GM10847 (cell line): ENCODE measurements at regions not wholly inside any gene's neighbourhood (a gene's known extent, or its start where the extent isn't known, plus 50 kb on each side); places are given as distances from the start of the nearest gene placed in this dataset.

ENCODE experiments used
- POLR2A ChIP-seq: IDR thresholded peaks from 2 replicates; pipeline ENCODE4 v1.6.1; 2011; ENCODE audit not compliant: insufficient read length; ENCODE audit errors: extremely low read depth

GRCh38 chr20:53891306-53891894, 179.0 kb downstream of the BCAS1 start:
- no peak for TF ChIP-seq POLR2A

DNA sequence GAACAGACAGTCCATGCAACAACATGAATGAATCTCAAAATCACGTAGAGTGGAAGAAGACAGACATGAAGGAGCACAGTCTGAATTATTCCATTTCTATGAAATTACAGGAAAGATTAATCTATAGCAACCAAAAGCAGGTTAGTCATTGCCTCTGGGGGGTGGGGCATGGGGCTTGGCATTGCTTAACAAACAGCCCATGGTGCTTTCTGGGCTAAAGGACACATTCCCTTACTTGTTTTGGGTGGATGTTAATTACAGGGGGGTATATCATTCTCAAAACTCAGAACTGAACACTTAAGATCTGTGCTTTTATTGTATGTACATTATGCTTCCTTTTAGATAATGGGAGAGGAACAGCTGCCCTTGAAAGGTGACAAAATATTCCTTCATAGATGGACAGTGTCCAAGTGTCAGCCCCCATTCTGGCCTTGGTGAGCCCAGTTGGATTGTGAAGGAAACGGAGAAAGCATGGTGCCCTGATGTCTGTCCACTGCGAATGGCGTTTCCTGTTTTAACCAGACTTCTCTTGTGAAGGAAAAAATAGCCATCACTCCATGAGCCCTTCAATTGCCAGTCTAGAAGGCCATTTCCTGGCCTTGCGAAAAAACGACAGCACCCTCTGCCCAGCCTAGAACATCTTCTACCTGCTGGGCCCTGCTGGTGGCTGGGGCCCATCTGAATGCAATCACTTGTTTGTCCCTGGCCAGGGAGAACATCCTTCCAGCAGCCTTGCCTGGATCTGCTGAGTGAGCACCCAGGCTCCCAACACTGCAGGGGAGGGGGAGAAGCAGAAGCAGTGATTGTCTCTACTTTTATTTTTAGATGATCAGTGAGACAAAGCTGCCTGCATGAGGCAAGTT, 179.7 kb downstream of the BCAS1 start:
- no peak for TF ChIP-seq POLR2A

- no peak for TF ChIP-seq POLR2A
Measured at GRCh38 chr20:53889411-53890148, 180.8 kb downstream of the BCAS1 start.

DNA sequence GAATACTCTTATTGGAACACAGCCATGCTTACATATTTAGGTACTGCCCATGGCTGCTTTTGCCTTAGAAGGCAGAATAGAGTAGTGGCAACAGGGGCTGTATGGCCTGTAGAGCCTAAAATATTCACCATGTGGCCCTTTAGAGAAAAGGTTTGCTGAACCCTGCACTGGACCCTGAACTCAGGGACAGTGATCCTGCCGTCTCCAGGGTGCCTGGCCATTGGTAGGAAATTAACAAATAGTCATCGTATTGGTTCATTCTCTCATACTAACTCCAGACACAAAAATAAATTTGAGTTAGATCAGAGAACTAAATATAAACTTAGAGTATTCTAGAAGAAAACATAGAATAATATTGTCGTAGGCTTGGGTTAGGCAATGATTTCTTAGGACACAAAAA, 181.4 kb downstream of the BCAS1 start:
- TF ChIP-seq POLR2A = no peak

DNA sequence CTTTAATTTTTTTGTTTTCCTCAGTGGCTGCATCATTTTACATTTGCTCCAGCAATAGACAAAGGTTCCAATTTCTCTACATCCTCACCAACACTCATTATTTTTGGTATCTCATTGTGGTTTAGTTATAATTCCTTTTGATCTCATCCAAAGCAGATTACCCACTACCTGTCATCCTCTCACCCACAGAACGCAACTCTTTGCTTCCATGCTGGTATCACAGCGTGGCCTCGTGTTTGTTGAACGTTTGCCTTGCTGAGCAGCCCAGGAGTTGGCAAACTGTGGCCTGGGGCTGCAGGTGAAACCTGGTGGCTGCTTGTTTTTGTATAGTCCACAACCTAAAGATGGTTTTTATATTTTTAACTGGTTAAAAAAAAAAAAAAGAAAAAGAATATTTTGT, 181.9 kb downstream of the BCAS1 start:
- TF ChIP-seq POLR2A = no peak

GRCh38 chr20:53887973-53888372, 182.4 kb downstream of the BCAS1 start:
- TF ChIP-seq POLR2A = no peak

GRCh38 chr20:53884859-53885541, 185.4 kb downstream of the BCAS1 start:
- TF ChIP-seq POLR2A = no peak

DNA sequence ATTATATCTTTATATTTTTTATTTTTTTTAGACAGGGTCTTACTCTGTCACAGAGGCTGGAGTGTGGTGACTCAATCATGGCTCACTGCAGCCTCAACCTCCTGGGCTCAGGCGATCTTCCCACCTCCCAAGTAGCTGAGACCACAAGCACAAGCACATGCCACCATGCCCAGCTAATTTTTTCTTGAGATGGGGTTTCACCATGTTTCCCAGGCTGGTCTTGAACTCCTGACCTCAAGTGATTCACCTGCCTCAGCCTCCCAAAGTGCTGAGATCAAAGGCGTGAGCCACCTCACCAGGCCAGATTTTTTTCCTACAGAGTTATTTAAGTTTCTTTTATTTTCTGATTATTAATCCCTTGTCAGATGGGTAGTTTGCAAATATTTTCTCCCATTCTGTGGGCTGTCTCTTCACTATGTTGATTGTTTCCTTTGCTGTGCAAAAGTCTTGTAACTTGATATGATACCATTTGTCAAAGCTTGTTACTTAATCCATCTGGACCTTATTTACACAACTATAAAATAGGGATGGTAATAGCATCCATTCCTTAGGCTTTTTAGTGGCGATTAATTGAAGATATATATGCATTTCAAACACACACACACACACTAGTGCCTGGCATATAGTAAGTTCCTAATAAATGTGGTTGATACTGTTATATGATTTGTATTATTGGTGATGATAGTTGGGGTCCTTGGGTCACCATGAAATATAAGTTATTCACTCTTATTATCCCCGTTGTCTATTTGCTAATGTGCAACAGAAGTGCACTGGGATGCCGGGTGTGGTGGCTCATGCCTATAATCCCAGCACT, 187.1 kb downstream of the BCAS1 start:
- TF ChIP-seq POLR2A = no peak

GRCh38 chr20:53881362-53881761, 189.0 kb downstream of the BCAS1 start:
- TF ChIP-seq POLR2A = no peak

GRCh38 chr20:53880108-53880641, 190.2 kb downstream of the BCAS1 start:
- TF ChIP-seq POLR2A = no peak

DNA sequence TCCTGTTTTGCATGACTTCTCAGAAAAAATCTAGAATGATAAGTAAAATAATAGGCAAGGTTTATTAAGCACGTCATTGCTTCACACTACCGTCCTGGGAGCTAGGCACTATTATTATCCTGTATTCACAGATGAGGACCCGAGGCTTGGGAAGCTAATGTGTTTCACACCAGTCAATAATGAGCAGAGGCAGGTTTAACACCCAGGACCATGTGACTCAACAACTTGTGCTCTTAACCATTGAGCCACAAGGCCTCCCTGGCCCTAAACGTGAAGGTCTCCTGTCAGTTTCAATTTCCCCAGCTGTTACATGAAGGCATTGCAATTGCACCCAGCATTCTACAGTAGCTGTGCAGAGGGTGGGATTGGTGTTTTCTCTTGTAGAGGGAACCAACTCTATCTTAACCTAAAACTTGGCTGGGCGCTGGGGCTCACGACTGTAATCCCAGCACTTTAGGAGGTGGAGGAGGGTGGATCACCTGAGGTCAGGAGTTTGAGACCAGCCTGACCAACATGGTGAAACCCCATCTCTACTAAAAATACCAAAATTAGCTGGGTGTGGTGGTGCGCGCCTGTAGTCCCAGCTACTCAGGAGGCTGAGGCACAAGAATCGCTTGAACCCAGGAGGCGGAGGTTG, 191.2 kb downstream of the BCAS1 start:
- TF ChIP-seq POLR2A = no peak

DNA sequence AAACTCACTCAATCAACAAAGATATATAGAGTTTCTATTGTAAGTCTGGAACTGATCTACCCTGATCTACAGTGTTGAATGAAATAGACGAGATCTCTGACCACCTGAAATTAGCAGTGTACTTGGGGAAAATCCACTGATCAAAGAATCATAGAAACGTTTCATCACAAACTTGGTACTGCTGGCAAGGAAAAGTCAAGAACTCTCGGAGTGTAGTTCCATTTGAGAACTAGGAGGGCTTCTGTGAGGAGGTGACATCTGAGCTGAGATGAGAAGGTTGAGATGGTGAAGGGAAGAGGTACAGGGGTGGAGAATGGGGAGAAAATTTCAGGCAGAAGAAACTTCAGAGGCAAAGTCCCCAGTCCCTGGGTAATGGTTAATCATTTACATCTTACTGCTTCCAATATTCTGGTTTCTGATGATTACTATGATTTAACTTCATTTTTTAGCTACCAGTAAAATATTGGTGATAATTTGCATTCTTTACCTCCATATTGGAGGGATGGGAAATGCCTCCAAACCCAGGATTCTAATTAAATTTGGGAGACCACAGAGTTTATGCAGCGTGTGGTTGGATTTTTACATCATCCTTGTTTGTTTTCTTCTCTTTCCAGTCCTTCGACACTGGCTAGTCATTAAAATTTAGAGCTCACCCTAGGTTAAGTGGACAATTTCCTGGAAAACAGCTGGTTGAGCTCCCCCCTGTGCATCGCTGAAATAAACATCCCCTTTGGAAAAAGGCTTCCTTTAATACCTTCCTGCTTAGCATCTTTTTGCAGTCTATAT, 191.9 kb downstream of the BCAS1 start:
- TF ChIP-seq POLR2A = no peak

DNA sequence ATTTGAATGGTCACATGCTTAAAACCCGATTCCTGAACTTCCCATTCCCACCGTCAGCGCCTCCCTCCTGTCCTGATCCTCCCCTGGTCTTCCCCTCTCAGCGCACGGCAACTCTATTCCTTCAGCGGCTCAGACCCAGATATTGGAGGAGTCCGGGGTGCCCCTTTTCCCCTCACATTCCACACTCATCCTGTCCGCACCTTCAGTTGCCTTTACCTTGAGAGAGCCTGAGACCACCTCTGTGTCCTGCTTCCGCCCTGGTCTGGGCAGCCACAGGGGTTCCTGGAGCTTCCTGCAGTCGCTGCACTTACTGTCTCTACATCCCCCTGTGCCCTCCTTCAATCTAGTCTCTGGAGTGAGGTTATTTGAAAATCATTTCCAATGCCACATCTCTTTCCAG, 193.4 kb downstream of the BCAS1 start:
- no peak for TF ChIP-seq POLR2A
